VCaP (cell line): ENCODE measurements at regions not wholly inside any gene's neighbourhood (a gene's known extent, or its start where the extent isn't known, plus 50 kb on each side); places are given as distances from the start of the nearest gene placed in this dataset.

ENCODE experiments used
- H3K27ac ChIP-seq: fragments of 450-650 bp; 2 replicates; pipeline ENCODE4 v1.5.1; 2017
- CTCF ChIP-seq: fragments of 450-650 bp; conservative IDR thresholded peaks from 2 replicates; pipeline ENCODE4 v1.5.1; 2017; ENCODE audit warnings: mild to moderate bottlenecking, moderate library complexity

GRCh38 chr2:6171294-6171693 lies 479.1 kb downstream of the SOX11 start:
- TF ChIP-seq CTCF = no peak
- no peak overlapping the region for H3K27ac ChIP-seq

- TF ChIP-seq CTCF = no peak
- no peak overlapping the region for H3K27ac ChIP-seq
Observed at GRCh38 chr2:6177811-6178210, 485.6 kb downstream of the SOX11 start.

- no peak for TF ChIP-seq CTCF
- H3K27ac ChIP-seq = peak overlapping the region; percentile 79
Observed at GRCh38 chr2:6181525-6181924, 489.3 kb downstream of the SOX11 start.

GRCh38 chr2:6181926-6182325 lies 489.7 kb downstream of the SOX11 start:
- peak overlapping the region; percentile 79 for H3K27ac ChIP-seq
- TF ChIP-seq CTCF = no peak

GRCh38 chr2:6183226-6183625 lies 491.0 kb downstream of the SOX11 start:
- H3K27ac ChIP-seq = peak overlapping the region; percentile 79
- TF ChIP-seq CTCF = no peak

GRCh38 chr2:6184532-6185292 lies 492.5 kb downstream of the SOX11 start:
- no peak overlapping the region; the same call in 1 of the 2 replicates for H3K27ac ChIP-seq
- TF ChIP-seq CTCF = no peak

GRCh38 chr2:6186332-6187151 lies 494.4 kb downstream of the SOX11 start:
- TF ChIP-seq CTCF = no peak
- H3K27ac ChIP-seq = peak overlapping the region; percentile 60; the same call in 1 of the 2 replicates
